HG03066 (cell line): ENCODE measurements at regions not wholly inside any gene's neighbourhood (a gene's known extent, or its start where the extent isn't known, plus 50 kb on each side); places are given as distances from the start of the nearest gene placed in this dataset.
"Not testable (repeated sequence)": the region's sequence is repeated elsewhere in the genome, so short reads cannot be mapped to it uniquely, and the experiment has no call there.

ENCODE experiments used
- ATAC-seq: cut with Tn5 transposase; IDR thresholded peaks from one replicate; pipeline ENCODE4 v1.9.1; 2021; ENCODE audit warnings: low read depth; ENCODE audit not compliant: unreplicated experiment

GRCh38 chr2:6177811-6178210 is 485.6 kb downstream of the SOX11 start:
- no peak for ATAC-seq

- ATAC-seq = no peak
Observed at GRCh38 chr2:6181525-6181924, 489.3 kb downstream of the SOX11 start.

GRCh38 chr2:6181926-6182325 is 489.7 kb downstream of the SOX11 start:
- no peak for ATAC-seq

- ATAC-seq = no peak
Observed at GRCh38 chr2:6183226-6183625, 491.0 kb downstream of the SOX11 start.

- no peak for ATAC-seq
Observed at GRCh38 chr2:6184532-6185292, 492.5 kb downstream of the SOX11 start.

- ATAC-seq = no peak
Observed at GRCh38 chr2:6186332-6187151, 494.4 kb downstream of the SOX11 start.

GRCh38 chr2:6196449-6196848 is 504.3 kb downstream of the SOX11 start:
- ATAC-seq = no peak

- not testable (repeated sequence) for ATAC-seq
Observed at GRCh38 chr2:6198370-6198919, 506.3 kb downstream of the SOX11 start.

- ATAC-seq = no peak
Observed at GRCh38 chr2:6202756-6203155, 510.6 kb downstream of the SOX11 start.

- no peak for ATAC-seq
Observed at GRCh38 chr2:6203291-6203959, 511.2 kb downstream of the SOX11 start.

GRCh38 chr2:6206882-6207281 is 514.7 kb downstream of the SOX11 start:
- ATAC-seq = no peak

GRCh38 chr2:6211236-6211635 is 519.1 kb downstream of the SOX11 start:
- ATAC-seq = no peak

GRCh38 chr2:6212491-6212890 is 520.3 kb downstream of the SOX11 start:
- no peak for ATAC-seq

- no peak for ATAC-seq
Observed at GRCh38 chr2:6213056-6213780, 521.0 kb downstream of the SOX11 start.

GRCh38 chr2:6214471-6214870 is 522.3 kb downstream of the SOX11 start:
- ATAC-seq = no peak

GRCh38 chr2:6215053-6215452 is 522.9 kb downstream of the SOX11 start:
- ATAC-seq = no peak

GRCh38 chr2:6216234-6216633 is 524.0 kb downstream of the SOX11 start:
- no peak for ATAC-seq

- ATAC-seq = no peak
Observed at GRCh38 chr2:6218926-6219325, 526.7 kb downstream of the SOX11 start.

GRCh38 chr2:6219906-6220305 is 527.7 kb downstream of the SOX11 start:
- no peak for ATAC-seq

GRCh38 chr2:6222296-6222695 is 530.1 kb downstream of the SOX11 start:
- ATAC-seq = no peak
